HepG2 (cell line): ENCODE measurements at regions not wholly inside any gene's neighbourhood (a gene's known extent, or its start where the extent isn't known, plus 50 kb on each side); places are given as distances from the start of the nearest gene placed in this dataset.

Experiments
- CBX5 ChIP-seq: sonication (generic); formaldehyde crosslinking; IDR thresholded peaks from 2 replicates; pipeline ENCODE4 v1.4.0; 2020; ENCODE audit warnings: missing genetic modification reagents, borderline replicate concordance
- JUND ChIP-seq: sonication (generic); formaldehyde crosslinking; IDR thresholded peaks from 2 replicates; pipeline ENCODE4 v1.8.0; 2022; ENCODE audit warnings: mild to moderate bottlenecking, missing genetic modification reagents
- MTA3 ChIP-seq: sonication (generic); formaldehyde crosslinking; IDR thresholded peaks from 2 replicates; pipeline ENCODE4 v1.4.0; 2020; ENCODE audit warnings: missing genetic modification reagents
- POLR2AphosphoS2 ChIP-seq: IDR thresholded peaks from 2 replicates; pipeline ENCODE4 v1.6.1; 2011; ENCODE audit warnings: low read depth, low read length, improper control_type of control experiment
- SETDB1 ChIP-seq: sonication (generic); formaldehyde crosslinking; IDR thresholded peaks from 2 replicates; pipeline ENCODE4 v1.5.1; 2020; ENCODE audit warnings: missing genetic modification reagents, mild to moderate bottlenecking, borderline replicate concordance
- TAF1 ChIP-seq: sonication (generic); formaldehyde crosslinking; IDR thresholded peaks from 2 replicates; pipeline ENCODE4 v1.4.0; 2020; ENCODE audit warnings: missing genetic modification reagents
- TARDBP ChIP-seq: sonication (generic); formaldehyde crosslinking; IDR thresholded peaks from 2 replicates; pipeline ENCODE4 v1.8.0; 2022; ENCODE audit warnings: mild to moderate bottlenecking, missing genetic modification reagents
- ZNF143 ChIP-seq: sonication (generic); formaldehyde crosslinking; IDR thresholded peaks from 2 replicates; pipeline ENCODE4 v1.4.0; 2020; ENCODE audit warnings: missing genetic modification reagents
- TF ChIP-seq, protein P1 (sequence below): sonication (generic); formaldehyde crosslinking; IDR thresholded peaks from 2 replicates; pipeline ENCODE4 v1.4.0; 2020; ENCODE audit warnings: missing genetic modification reagents, borderline replicate concordance
- TF ChIP-seq, protein P2 (sequence below): sonication (generic); formaldehyde crosslinking; IDR thresholded peaks from 2 replicates; pipeline ENCODE4 v1.5.0; 2020; ENCODE audit warnings: mild to moderate bottlenecking, missing genetic modification reagents, moderate library complexity
- TF ChIP-seq, protein P3 (sequence below): sonication (generic); formaldehyde crosslinking; IDR thresholded peaks from 2 replicates; pipeline ENCODE4 v1.4.0; 2020; ENCODE audit warnings: low read depth, mild to moderate bottlenecking, missing genetic modification reagents
- TF ChIP-seq, protein P4 (sequence below), 2 experiments: IDR thresholded peaks; 2 replicates each; pipeline ENCODE4 v1.6.1; 2011 to 2012; ENCODE audit warnings: low read length in 2 of 2, borderline replicate concordance in 1 of 2, low read depth in 1 of 2, mild to moderate bottlenecking in 1 of 2, moderate library complexity in 1 of 2

DNA sequence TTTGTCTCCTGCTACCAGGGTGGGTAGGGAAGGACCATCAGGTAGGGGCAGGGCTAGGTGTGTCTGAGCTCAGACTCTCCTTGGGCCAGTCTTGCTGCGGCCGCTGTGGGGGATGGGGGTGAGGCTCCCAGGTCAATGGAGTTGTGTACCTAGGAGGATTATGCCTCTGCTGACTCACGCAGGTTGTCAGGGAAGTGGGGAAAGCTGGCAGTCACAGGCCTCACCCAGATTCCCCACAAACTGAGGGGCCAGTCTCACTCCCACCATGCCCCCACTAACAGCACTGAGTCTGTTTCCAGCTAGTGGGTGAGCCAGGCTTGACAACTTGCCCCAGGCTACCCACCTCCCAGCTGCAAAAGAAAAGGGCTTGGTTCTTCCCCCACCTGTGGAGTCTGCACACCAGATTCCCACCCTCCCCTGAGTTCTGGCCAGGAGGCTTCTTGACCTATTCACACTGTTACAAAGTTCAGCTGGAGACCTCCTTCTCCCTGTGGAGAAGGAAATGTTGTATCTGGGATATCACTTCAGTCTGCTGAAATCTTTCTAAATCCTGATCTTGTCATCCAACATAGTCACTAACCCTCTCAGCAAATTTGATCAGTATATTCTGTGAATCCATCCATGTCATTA is 69.2 kb upstream of the GJA8 start:
- TF ChIP-seq, protein P1, sequence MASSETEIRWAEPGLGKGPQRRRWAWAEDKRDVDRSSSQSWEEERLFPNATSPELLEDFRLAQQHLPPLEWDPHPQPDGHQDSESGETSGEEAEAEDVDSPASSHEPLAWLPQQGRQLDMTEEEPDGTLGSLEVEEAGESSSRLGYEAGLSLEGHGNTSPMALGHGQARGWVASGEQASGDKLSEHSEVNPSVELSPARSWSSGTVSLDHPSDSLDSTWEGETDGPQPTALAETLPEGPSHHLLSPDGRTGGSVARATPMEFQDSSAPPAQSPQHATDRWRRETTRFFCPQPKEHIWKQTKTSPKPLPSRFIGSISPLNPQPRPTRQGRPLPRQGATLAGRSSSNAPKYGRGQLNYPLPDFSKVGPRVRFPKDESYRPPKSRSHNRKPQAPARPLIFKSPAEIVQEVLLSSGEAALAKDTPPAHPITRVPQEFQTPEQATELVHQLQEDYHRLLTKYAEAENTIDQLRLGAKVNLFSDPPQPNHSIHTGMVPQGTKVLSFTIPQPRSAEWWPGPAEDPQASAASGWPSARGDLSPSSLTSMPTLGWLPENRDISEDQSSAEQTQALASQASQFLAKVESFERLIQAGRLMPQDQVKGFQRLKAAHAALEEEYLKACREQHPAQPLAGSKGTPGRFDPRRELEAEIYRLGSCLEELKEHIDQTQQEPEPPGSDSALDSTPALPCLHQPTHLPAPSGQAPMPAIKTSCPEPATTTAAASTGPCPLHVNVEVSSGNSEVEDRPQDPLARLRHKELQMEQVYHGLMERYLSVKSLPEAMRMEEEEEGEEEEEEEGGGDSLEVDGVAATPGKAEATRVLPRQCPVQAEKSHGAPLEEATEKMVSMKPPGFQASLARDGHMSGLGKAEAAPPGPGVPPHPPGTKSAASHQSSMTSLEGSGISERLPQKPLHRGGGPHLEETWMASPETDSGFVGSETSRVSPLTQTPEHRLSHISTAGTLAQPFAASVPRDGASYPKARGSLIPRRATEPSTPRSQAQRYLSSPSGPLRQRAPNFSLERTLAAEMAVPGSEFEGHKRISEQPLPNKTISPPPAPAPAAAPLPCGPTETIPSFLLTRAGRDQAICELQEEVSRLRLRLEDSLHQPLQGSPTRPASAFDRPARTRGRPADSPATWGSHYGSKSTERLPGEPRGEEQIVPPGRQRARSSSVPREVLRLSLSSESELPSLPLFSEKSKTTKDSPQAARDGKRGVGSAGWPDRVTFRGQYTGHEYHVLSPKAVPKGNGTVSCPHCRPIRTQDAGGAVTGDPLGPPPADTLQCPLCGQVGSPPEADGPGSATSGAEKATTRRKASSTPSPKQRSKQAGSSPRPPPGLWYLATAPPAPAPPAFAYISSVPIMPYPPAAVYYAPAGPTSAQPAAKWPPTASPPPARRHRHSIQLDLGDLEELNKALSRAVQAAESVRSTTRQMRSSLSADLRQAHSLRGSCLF (CRISPR knock-in tag): no peak
- TF ChIP-seq, protein P2, sequence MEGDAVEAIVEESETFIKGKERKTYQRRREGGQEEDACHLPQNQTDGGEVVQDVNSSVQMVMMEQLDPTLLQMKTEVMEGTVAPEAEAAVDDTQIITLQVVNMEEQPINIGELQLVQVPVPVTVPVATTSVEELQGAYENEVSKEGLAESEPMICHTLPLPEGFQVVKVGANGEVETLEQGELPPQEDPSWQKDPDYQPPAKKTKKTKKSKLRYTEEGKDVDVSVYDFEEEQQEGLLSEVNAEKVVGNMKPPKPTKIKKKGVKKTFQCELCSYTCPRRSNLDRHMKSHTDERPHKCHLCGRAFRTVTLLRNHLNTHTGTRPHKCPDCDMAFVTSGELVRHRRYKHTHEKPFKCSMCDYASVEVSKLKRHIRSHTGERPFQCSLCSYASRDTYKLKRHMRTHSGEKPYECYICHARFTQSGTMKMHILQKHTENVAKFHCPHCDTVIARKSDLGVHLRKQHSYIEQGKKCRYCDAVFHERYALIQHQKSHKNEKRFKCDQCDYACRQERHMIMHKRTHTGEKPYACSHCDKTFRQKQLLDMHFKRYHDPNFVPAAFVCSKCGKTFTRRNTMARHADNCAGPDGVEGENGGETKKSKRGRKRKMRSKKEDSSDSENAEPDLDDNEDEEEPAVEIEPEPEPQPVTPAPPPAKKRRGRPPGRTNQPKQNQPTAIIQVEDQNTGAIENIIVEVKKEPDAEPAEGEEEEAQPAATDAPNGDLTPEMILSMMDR: no peak
- TF ChIP-seq ZNF143: no peak
- TF ChIP-seq, protein P3, sequence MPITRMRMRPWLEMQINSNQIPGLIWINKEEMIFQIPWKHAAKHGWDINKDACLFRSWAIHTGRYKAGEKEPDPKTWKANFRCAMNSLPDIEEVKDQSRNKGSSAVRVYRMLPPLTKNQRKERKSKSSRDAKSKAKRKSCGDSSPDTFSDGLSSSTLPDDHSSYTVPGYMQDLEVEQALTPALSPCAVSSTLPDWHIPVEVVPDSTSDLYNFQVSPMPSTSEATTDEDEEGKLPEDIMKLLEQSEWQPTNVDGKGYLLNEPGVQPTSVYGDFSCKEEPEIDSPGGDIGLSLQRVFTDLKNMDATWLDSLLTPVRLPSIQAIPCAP (CRISPR knock-in tag): no peak
- TF ChIP-seq TAF1 (CRISPR knock-in tag): no peak
- no peak for TF ChIP-seq MTA3 (CRISPR knock-in tag)
- TF ChIP-seq SETDB1 (CRISPR knock-in tag): no peak
- TF ChIP-seq, protein P4, sequence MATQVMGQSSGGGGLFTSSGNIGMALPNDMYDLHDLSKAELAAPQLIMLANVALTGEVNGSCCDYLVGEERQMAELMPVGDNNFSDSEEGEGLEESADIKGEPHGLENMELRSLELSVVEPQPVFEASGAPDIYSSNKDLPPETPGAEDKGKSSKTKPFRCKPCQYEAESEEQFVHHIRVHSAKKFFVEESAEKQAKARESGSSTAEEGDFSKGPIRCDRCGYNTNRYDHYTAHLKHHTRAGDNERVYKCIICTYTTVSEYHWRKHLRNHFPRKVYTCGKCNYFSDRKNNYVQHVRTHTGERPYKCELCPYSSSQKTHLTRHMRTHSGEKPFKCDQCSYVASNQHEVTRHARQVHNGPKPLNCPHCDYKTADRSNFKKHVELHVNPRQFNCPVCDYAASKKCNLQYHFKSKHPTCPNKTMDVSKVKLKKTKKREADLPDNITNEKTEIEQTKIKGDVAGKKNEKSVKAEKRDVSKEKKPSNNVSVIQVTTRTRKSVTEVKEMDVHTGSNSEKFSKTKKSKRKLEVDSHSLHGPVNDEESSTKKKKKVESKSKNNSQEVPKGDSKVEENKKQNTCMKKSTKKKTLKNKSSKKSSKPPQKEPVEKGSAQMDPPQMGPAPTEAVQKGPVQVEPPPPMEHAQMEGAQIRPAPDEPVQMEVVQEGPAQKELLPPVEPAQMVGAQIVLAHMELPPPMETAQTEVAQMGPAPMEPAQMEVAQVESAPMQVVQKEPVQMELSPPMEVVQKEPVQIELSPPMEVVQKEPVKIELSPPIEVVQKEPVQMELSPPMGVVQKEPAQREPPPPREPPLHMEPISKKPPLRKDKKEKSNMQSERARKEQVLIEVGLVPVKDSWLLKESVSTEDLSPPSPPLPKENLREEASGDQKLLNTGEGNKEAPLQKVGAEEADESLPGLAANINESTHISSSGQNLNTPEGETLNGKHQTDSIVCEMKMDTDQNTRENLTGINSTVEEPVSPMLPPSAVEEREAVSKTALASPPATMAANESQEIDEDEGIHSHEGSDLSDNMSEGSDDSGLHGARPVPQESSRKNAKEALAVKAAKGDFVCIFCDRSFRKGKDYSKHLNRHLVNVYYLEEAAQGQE (IDR thresholded peaks at IDR 0.05; ENCODE audit: borderline replicate concordance in 1 of 2, low read depth in 1 of 2, low read length in 2 of 2): no peak
- no peak for TF ChIP-seq POLR2AphosphoS2
- TF ChIP-seq TARDBP (CRISPR knock-in tag): no peak
- no peak for TF ChIP-seq CBX5
- no peak for TF ChIP-seq JUND (CRISPR knock-in tag)
